HG02970 (cell line): ENCODE measurements at regions not wholly inside any gene's neighbourhood (a gene's known extent, or its start where the extent isn't known, plus 50 kb on each side); places are given as distances from the start of the nearest gene placed in this dataset.
"Not testable (repeated sequence)": the region's sequence is repeated elsewhere in the genome, so short reads cannot be mapped to it uniquely, and the experiment has no call there.

Experiments used
- ATAC-seq: cut with Tn5 transposase; IDR thresholded peaks from one replicate; pipeline ENCODE4 v1.9.1; 2021; ENCODE audit warnings: mild to moderate bottlenecking, moderate library complexity, moderate number of reproducible peaks; ENCODE audit not compliant: unreplicated experiment, low FRiP score

DNA sequence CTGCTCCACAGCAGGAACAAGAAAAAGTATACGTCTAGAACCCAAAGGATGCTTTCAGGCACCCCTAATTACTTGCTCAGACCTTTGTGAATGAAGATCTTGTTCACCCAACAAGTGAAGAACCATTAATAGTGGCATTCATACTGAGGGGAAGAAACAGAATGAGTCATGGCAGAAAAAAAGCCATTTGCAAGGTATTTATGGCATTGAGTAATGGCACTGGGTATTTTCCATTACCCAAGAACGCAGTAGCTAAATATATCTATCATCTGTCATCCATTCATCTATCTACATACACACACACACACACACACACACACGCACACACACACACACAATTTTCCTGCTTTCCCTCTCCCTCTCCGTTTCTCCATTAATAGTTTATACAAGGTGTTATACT is 56.4 kb upstream of the XIRP2 start:
- no peak for ATAC-seq

DNA sequence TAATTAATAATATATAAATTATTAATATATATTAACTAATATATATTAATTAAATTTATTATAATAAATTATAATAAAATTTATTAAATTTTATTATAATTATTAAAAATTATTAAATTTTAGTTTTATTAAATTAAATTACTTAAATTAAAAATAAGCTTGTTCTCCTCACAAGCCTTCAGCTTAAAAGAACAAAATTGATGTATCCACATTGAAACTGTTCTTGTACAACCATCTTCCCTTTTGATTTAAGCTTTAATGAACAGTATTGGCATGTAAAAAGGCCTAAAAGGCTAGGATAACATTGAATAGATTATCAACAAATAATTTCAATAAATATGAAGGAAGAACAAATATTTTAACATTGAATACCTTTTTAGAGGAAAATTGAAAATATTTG is 62.4 kb upstream of the XIRP2 start:
- no peak for ATAC-seq

DNA sequence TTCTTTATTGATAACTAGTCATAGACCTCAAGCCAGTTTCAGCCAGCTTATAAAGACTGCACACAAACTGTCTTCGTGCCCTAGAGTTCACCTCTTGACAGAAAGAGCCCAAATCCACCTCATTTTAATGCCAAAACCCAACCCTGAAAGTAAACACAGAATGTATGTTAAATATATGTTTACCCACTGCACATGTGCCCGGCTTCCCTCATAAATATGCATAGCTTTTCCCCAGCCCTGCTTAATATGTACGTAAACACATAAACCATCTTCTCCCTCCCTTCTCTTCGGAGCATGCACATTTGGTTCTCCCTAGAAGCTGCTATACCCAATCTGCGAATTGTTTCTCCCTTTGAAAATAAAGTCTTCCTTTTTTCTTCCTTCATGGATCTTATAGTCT is 73.9 kb upstream of the XIRP2 start:
- no peak for ATAC-seq

DNA sequence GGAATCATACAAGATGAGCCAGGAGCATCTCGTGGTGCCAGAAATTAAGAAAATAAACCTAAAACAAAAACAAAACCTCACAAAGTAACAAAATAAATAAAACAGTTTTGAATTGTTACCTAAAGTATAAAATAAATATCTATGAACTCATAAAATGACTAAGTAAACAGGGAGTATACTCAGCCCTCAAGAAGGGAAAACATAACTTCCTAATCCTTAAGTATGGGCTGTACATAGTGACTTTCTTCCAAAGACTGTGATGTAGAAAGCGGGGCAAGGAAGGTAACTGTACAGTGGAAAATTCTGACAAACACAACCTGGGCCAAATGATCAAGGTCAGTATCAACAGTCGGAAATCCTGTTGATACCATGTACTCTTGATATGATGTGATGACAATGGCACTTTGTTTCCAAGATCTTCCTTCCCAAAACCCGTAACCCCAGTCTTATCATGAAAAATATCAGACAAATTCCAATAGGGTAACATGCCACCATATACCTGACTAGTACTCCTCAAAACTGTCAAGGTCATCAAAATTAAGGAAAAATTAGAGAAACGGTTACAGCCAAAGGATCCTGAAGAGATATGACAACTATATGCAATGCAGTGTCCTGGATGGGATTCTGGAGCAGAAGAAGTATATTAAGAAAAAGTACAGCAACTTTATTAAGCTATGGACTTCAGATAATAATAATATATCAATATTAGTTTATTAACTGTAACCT is 76.0 kb upstream of the XIRP2 start:
- no peak for ATAC-seq

DNA sequence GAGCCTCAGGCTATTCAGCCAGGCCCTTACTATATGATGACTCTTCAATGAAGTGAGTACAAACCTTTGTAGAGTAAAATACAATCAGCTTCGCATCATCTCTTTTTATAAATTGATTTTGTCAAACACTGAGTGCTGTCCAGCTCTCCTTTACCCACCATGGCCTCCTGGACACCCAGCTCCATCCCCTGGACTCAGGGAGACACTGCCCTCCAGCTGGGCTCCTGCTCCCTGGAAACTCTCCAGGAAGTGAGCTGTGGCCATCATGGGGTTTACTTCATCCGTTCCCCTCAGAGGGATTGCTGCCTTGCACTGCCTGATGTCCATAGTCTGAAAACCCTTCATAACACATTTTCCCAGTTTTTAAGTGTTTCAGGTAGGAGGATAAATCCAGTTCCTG is 82.5 kb upstream of the XIRP2 start:
- ATAC-seq: no peak

DNA sequence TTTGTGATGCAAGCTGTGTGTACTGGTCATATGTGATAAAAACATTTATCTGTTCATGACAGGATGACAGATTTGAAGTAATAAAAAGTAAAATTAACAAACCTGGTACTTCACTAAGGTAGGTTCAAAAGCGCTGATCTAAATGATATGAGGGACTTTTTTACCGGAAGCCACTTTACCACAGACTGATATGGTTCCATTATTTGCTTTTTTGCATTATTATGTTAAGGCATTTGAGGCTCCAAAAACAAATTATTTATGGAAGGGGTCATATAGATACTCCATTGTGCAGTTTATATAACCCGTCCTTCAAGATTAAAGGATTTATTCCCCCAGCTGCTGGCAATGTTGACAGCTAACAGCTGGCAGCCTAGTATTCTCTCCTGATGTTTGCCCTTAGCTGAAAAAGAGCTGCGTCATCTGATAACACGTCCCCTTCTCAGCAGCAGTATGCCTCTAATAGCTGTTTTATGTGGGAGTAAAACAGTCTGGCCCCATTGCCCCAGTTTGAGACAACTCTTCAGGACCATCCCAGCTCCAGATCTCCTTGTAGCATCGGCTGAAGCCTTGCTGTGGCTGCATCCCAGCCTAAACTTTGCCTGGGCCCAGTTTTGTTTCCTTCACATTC is 84.8 kb upstream of the XIRP2 start:
- no peak for ATAC-seq

DNA sequence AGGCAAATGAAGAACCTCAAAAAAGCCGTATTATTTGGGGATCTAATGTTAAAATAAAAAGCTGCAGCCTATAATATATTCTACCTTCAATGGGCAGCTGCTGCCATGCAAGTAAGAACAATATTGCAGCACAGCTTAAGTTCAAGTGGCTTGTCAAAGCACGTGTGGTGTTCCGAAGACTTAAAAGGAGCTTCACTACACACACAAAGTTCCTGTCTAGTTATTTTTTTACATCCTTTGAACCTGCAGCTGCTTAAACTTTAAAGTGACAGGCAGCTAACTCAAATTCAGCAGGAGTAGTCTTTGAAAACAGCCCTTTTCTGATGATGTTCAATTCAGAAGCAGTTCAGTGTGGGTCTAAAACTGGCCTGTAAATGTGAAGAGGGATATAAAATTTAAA is 85.8 kb upstream of the XIRP2 start:
- ATAC-seq: no peak

DNA sequence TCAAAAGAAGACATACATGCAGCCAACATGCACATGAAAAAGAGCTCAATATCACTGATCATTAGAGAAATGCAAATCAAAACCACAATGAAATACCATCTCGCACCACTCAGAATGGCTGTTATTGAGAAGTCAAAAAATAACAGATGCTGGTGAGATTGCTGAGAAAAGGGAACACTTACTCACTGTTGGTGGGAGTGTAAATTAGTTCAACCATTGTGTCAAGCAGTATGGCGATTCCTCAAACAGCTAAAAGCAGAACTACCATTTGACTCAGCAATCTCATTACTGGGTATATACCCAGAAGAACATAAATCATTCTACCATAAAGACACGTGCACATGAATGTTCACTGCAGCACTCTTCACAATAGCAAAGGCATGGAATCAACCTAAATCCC is 95.5 kb upstream of the XIRP2 start:
- no peak for ATAC-seq

DNA sequence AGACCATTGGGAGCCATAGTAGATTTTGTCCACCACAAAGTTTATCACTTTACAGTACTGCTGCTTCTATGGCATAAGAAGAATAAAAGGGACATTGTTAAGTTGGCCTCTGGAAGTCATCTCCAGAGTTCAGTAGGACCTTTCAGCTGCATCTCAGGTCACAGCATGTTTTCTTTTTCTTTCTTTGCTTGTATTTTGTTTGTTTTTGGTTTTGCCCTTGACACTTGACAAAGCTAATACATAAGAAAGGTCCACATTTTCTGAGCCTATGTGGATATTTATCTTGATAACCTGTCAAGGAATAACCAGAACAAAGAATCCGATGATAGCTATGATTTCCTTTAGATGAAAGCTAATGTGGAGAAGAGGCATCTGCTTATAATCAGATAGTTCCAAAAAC is 101.6 kb upstream of the XIRP2 start:
- no peak for ATAC-seq

DNA sequence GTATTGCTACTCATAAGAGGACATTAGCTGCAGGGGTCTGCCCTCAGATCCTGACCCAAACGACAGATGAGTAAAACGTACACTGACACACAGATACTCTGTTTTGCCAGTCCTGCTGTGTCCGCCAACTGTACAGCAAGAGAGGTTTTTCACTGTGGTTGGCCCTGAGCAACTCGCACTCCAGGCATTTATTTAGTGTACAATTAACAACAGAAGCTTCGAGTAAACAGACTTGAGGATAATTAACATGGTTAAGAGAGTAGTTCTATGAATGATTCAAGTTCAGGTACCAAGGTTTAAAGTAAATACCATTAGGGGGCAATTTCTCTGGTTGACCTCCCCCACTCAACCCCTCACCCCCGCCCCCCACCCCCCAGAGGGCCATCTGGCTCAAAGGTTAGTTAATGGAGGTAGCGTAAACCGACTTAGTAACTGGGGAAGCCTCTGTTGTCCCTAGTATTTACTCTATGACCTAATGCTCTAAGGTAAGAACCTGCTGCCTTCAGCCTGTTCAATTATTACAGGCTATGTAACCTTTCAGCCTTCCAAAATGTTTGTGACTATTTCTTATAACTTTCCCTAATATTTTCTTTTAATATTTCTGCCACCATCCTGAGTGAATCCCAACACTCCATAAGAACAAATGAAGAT is 103.9 kb upstream of the XIRP2 start:
- ATAC-seq: no peak

DNA sequence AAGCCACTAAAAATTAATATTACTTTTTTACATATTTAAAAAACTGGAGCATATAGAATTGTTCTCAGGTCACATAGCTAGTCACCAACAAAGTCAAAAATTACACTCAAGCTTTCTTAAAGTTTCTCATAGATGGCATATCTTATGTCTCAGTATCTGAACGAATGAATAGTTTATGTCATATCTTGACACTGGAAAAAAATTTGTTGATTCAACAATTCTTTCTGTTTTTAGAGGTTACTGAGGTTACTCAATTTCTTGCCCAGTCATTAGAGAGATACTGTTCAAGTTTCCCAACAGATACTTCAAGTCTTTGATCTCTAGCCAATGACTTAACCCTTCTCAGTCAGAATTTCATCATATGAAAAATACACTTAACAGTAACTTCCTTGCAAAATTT is 113.1 kb upstream of the XIRP2 start:
- ATAC-seq: no peak

DNA sequence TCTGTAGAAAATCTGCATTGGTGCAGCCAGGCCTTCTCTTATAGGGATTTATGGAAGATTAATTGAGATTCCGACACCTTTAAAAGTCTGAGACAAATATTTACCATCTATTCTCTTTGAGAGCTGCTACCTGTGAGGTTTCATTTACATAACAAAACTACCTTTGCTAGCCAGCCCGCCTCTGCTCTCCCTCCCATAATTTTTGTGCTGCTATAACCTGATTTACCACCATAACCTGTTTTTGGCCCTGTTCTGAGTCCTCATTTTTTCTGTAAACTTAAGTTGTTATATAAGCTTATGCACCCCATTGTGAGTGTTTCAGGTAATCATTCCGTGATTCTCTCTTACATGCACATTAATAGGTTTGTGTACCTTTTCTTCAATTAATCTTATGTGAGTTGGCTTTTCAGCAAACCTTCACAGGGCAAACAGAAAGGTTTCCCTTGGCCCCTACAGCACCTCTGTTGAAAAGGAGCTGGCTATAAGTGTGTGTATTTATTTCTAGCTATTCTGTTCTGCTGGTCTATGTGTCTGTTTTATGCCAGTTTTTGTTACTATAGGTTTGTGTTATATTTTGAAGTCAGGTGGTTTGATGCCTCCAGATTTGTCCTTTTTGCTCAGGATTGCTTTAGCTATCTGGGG is 114.9 kb upstream of the XIRP2 start:
- ATAC-seq: no peak

DNA sequence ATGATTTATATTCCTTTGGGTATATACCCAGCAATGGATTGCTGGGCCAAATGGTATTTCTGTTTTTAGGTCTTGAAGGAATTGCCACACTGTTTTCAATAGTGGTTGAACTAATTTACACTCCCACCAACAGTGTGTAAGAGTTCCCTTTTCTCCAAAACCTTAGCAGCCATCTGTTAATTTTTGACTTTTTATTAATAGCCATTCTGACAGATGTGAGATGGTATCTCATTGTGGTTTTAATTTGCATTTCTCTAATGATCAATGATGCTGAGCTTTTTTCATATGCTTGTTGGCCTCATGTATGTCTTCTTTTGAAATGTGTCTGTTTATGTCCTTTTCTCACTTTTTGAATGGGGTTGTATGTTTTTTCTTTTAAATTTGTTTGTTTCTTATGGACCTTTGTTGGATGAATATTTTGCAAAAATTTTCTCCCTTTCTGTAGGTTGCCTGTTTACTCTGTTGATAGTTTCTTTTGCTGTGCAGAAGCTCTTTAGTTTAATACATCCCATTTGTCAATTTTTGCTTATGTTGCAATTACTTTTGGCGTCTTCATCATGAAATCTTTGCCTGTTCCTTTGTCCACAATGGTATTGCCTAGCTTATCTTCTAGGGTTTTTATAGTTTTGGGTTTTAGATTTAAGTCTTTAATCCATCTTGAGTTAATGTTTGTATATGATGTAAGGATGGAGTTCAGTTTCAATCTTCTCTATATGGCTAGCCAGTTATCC is 119.7 kb upstream of the XIRP2 start:
- ATAC-seq: no peak

DNA sequence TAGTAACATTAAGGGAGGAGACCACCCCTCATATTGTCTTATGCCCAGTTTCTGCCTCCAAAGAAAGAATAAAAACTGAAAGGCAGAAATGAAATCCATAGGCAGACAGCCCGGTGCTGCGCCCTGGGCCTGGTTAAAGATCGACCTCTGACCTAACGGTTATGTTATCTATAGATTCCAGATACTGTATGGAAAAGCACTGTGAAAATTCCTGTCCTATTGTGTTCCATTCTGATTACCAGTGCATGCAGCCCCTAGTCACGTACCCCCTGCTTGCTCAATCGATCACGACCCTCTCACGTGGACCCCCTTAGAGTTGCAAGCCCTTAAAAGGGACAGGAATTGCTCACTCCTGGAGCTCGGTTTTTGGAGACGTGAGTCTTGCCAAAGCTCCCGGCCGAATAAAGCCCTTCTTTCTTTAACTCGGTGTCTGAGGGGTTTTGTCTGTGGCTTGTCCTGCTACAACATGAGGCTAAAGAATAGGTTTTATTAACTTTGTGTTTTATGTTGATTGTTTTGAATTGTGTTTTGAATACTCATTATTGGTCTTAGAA is 121.4 kb upstream of the XIRP2 start:
- ATAC-seq: not testable (repeated sequence)

DNA sequence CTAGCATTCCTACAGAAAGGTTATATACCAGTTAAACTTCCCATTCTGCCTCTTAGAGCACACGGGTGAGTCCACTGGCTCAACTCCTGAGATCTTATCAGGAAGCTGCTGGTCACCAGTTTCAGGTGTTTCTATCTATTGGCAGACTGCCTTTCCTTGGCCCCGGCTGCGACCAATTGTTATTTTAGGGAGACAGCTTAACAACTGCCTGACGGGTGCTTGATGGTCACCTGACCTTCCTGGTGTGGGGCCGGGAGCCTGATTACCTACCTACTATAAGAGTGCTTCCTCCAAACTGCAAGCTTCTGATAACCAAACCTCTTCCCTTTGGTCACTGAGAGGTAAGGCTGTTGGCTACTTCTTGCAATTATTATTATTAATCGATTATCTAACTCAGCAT is 122.1 kb upstream of the XIRP2 start:
- no peak for ATAC-seq

DNA sequence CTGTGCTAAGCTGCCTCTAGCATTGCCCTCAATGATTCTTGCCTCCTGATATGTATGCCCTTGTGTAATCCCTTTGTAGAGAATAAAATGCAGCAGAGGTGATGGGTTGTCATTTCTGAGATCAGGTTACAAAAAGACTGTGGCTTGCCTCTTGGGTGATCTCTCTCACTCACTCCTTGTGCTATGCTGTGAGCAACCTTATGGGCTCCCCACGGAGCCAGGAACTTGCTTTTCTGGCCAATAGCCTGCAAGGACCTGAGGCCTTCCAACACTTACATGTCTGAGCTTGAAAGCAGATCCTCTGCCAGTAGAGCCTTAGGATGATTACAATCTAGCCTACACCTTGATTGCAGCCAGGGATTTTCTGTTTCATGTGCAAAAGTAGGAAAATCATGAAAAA is 123.1 kb upstream of the XIRP2 start:
- no peak for ATAC-seq

DNA sequence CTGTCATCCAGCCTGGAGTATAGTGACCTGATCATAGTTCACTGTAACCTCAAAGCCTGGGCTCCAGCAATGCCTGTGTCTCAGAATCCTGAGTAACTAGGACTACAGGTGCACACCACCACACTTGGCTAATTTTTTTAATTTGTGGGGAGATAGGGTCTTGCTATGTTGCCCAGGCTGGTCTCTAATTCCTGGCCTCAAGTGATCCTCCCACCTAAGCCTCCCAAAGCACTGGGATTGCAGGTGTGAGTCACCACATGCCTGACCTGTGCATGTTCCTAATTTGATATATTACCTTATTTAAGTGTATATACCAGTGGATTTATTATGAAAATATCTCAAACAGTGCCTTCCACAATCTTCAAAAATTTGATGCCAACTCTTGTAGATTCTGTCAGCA is 123.6 kb upstream of the XIRP2 start:
- ATAC-seq: no peak

DNA sequence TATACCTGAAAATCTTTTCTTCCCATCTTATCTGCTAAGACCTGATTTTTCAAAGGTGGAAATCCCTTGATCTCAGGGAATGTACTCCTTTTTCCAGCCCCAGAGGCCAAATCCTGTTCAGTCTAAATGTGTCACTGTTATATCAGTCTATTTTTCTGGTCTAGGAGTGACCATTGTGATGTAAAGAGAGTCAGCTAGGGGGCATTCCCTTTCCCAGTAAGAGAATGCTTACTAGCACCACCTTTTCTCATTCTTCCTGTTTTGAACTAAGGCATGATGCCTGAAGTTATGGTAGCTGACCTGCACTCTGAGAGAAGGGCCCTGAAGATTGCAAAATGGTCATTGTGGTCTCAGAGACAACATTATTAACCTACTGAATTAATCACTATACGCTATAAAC is 124.1 kb upstream of the XIRP2 start:
- no peak for ATAC-seq

DNA sequence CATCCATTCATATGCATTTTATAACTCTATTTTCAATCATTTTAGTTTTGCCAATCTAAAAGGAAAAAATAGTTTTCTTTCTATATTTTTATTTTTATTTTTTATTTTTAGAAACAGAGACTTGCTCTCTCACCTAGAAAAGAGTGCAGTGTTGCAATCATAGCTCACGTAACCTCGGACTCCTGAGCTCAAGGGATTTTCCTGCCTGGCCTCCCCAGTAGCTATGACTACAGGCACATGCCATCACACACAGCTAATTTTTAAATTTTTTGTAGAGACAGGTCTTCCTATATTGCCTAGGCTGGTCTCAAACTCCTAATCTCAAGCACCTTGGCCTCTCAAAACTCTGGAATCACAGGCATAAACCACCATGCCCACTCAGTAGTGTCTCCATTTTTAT is 125.5 kb upstream of the XIRP2 start:
- no peak for ATAC-seq

DNA sequence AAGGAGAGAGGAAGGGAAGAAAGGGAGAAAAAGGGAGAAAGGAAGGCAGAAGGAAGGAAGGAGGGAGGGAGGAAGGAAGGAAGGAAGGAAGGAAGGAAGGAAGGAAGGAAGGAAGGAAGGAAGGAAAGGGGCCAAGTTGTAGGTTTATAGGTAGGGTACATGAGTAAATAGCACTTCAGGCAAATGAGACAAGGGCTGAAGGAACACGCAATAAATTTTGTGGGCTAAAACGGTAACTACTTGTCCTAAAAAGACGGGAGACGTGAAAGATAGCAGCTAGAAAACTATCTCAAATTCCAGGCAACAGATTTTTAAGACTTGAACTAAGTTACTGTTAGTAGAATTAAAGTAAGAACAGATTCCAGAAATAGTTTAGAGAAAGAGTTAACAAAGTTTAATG is 129.3 kb upstream of the XIRP2 start:
- no peak for ATAC-seq

DNA sequence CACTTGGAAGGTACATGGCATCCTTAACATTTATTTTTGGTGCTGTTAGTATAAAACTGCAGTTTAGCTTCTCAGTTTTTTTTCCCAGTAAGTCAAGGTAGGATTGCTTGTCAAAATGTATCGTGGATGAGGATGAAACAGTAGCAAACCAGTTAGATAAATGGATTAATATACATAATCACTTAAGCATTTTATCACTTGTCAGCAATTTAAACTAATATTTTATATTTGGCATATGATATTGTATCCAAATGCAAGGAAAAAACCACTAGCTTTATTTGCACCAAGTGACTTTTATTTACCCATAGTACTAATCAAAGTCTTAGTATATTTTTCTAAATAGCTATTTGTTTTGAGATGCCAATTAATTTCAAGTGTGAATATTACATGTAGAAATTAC is 137.7 kb upstream of the XIRP2 start:
- ATAC-seq: no peak
